ENCODE measurements at regions not wholly inside any gene's neighbourhood (a gene's known extent, or its start where the extent isn't known, plus 50 kb on each side); places are given as distances from the start of the nearest gene placed in this dataset.

- DNase-seq = no peak
Observed at GRCh38 chr17:71682174-71682494, 438.7 kb upstream of the SOX9 start.

DNA sequence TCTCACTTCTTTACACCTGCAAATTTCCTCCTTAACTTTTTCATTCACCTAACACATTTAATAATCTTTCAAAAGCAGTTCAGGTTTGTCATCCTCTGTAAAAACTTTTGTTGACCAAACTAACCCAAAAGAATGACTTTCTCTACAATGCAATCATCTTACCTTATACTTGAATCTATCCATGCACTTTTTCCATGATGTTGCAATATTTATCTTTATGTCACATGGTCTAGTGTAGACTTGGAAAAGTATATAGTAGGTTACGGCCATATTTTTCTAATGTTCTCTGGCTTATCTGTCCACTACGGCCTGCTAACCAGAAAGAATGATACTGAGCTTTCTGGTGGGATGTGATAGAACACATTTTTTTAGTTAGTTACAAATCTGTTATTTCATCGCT, 431.0 kb upstream of the SOX9 start:
- no peak for DNase-seq

GRCh38 chr17:71699907-71700306, 420.9 kb upstream of the SOX9 start:
- DNase-seq = no peak

GRCh38 chr17:71703701-71704100, 417.1 kb upstream of the SOX9 start:
- DNase-seq = no peak

- no peak for DNase-seq
Observed at GRCh38 chr17:71709271-71709890, 411.4 kb upstream of the SOX9 start.

- DNase-seq = no peak
Observed at GRCh38 chr17:71709946-71710345, 410.9 kb upstream of the SOX9 start.

- no peak for DNase-seq
Observed at GRCh38 chr17:71710816-71711215, 410.0 kb upstream of the SOX9 start.

- no peak for DNase-seq
Observed at GRCh38 chr17:71713846-71714245, 407.0 kb upstream of the SOX9 start.

DNA sequence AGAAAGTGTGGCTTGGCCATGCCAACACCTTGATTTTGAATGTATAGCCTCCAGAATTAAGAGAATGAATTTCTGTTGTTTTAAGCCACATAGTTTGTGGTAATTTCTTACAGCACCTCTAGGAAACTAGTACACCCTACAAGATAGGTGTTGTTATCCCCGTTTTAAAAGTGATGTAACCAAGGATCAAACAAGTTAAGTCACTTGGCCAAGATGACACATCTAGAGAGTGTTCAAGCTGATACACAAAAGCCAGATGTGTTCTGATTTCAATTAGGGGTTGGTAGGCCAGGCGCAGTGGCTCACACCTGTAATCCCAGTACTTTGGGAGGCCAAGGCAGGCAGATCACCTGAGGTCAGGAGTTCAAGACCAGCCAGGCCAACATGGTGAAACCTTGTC, 396.5 kb upstream of the SOX9 start:
- DNase-seq = no peak

DNA sequence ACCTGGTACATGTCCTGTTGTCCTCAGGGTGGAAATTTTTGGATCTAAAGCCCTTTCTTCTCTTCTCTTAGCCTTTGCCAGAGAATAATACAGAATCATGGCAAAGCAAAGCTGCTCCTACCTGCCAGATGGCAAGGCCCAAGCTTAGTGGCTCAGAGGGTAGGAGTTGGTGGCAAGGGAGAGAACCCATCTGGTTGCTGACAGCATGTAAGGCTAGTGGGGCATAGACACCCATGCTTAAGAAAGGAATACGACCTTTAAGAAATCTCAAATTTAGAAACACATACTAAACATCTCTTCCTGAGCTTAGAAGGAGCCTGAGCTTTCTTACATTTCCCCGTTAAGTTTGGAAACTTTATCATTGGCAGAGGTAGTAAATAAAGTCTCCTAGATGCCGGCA, 395.0 kb upstream of the SOX9 start:
- DNase-seq = no peak

- DNase-seq = no peak
Observed at GRCh38 chr17:71726341-71726740, 394.5 kb upstream of the SOX9 start.

GRCh38 chr17:71727292-71727691, 393.5 kb upstream of the SOX9 start:
- no peak for DNase-seq

GRCh38 chr17:71727723-71728122, 393.1 kb upstream of the SOX9 start:
- DNase-seq = no peak

DNA sequence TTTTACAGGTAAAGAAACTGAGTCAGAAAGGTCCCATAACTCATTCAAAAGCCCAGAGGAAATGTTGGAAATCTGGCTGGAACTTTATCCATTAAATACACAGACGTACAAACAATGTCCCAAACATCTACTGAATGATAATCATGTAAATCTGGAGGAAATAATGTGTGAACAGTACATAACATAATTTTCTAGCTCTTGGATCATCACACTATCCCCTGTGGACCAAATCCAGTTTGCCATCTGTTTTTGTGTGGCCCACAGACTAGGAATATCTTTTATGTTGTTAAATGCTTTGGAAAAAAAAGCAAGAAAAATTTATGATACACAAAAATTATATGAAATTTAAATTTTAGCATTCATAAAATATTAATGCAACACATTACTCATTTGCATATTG, 389.9 kb upstream of the SOX9 start:
- no peak for DNase-seq

- no peak for DNase-seq
Observed at GRCh38 chr17:71735893-71736292, 384.9 kb upstream of the SOX9 start.

DNA sequence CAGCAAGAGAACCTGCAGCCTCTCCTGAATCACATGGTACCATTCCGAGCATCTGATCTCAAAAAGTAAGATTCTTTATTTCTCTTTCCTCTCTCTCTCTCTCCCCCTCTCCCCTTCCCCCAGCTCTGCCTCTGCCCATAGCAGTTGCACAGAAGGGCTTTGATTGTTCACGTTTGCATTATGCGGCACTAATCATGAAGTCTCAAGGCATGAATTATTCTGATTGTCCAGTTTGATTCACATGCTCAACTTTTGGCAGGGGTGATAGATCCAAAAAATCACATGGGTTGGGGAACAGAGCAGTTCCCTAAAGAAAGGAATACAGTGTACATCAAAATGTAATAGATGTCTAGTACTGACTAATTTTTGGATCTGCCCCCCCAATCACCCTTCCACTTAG, 380.0 kb upstream of the SOX9 start:
- no peak for DNase-seq

DNA sequence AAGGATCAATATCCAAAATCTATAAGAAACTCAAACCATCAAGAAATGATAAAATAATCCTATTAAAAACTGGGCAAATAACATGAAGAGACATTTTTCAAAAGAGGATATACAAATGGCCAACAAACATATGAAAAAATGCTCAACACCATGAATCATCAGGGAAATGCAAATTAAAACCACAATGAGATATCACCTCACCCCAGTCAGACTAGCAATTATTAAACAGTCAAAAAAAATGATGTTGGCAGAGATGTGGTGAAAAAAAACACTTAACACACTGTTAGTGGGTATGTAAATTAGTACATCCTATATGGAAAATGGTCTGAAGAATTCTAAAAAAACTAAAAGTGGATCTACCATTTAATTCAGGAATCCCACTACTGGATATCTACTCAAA, 379.0 kb upstream of the SOX9 start:
- no peak for DNase-seq

- DNase-seq = no peak
Observed at GRCh38 chr17:71748872-71749271, 371.9 kb upstream of the SOX9 start.

DNA sequence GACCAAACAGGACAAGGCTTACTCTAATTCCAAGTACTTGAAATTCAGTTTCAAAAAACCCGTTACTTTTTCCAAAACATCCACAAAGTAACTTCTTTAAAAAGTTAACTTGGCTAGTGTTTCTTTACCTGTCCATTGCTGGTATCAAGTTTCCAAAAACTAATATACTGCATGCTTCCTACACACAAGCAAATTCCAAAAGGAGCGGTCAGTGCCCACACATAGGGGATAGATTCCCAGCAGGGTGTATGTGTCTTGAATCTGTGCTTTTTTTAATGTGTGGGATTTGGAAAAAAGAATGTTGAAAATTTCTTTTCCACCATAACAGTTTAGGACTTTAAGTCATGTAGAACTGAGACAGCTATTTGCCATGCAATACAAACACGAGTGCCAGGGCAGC, 367.8 kb upstream of the SOX9 start:
- no peak for DNase-seq

GRCh38 chr17:71757156-71757555, 363.7 kb upstream of the SOX9 start:
- DNase-seq = no peak

GRCh38 chr17:71757956-71758355, 362.9 kb upstream of the SOX9 start:
- DNase-seq = no peak

DNA sequence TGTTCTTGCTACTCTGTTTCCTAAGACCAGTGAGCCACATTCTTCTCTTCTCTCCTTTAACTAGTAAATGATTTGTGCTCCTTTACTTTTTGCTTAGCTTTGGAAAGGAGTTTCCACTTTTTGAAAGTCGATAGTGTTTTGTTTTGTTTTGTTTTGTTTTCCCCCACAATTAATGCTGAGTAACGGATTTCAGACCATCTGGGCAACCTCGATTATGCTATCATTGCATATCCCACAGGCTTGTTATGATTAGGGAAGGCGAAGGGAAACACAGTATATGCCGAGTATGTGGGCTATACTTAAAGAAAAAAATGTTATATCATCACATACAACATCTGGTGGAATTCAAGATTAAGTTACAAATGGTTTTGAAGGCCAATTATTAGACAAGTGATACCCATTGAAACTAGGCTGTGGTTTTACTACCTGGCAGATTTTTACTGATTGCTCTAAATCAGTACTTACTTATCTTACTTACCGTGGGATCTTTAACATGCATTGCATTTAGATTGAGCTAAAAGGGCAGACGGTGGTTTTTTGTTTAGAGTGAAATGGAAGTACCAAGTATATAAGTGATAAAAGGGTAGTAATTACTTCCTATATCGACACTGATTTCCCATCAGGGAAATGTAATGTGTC, 361.3 kb upstream of the SOX9 start:
- no peak for DNase-seq

- no peak for DNase-seq
Observed at GRCh38 chr17:71760062-71760720, 360.6 kb upstream of the SOX9 start.

DNA sequence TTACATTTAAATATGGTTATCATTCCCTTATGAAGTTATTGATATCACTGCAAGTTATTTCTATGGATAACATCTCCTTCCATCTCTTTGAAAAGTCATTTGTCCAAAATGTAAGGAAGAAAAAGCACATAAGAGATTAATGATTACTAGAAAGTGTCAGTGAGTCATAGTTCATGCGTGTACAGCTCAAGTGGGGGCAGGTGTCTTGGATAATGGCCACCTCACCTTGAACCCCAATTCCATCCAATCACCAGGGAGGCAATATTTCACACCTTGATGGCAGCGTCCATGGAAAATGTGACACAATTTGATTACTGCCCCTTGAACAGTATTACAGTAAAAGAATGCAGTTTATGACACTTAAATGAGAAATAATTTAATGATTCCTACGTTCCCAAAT, 358.3 kb upstream of the SOX9 start:
- DNase-seq = no peak

DNA sequence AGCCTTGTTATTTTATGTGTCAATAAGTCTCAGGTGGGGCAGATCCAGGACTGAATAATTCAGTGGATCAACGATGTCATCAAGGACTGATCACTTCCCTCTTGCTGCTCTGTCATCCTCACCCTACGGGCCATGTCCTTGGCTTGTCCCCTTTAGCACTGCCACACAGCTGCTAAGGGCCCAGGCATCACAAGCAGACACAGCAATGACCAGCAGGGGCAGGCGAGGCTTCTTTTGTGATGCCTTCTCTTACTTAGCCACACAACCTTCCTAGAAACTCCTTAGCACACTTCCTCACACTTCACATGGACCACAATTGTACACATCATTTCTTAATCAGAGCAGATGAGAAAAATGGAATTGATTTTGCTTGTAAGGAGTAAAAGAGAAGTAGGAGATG, 356.3 kb upstream of the SOX9 start:
- no peak for DNase-seq
